ENCODE measurements at regions not wholly inside any gene's neighbourhood (a gene's known extent, or its start where the extent isn't known, plus 50 kb on each side); places are given as distances from the start of the nearest gene placed in this dataset.

GRCh38 chr10:55966101-55966500 lies 395.0 kb downstream of the ZWINT start:
- TF ChIP-seq CTCF (IDR thresholded peaks at IDR 0.05), result no peak
- TF ChIP-seq POLR2AphosphoS5 (IDR thresholded peaks at IDR 0.05), result no peak

All from prostate gland (tissue), 2 donors.